Stimulated activated memory B cell treated with anti-CD40 and anti-IgM and Interleukin-4, amounts not matched to agents 10 μg/mL and 1 μg/mL and 100 μg/mL, for 72 hours (primary cell): ENCODE measurements at regions not wholly inside any gene's neighbourhood (a gene's known extent, or its start where the extent isn't known, plus 50 kb on each side); places are given as distances from the start of the nearest gene placed in this dataset.

Source experiments
- ATAC-seq: fragments of 150-1000 bp; cut with Tn5 transposase; 2 replicates; pipeline ENCODE4 v1.10.0; 2021
- H3K27ac Mint-ChIP-seq: one replicate; pipeline ENCODE4 v1.8.0; 2022; ENCODE audit warnings: mild to moderate bottlenecking, mixed read lengths
- H3K27me3 Mint-ChIP-seq: one replicate; pipeline ENCODE4 v1.8.0; 2022; ENCODE audit warnings: mixed read lengths
- H3K36me3 Mint-ChIP-seq: one replicate; pipeline ENCODE4 v1.8.0; 2022; ENCODE audit warnings: mixed read lengths
- H3K4me1 Mint-ChIP-seq: one replicate; pipeline ENCODE4 v1.8.0; 2022; ENCODE audit warnings: mixed read lengths
- H3K4me3 Mint-ChIP-seq: one replicate; pipeline ENCODE4 v1.8.0; 2022; ENCODE audit warnings: mild to moderate bottlenecking, moderate library complexity, mixed read lengths
- H3K9me3 Mint-ChIP-seq: one replicate; pipeline ENCODE4 v1.8.0; 2022; ENCODE audit warnings: mixed read lengths

- no peaks in the 10 kb centered on the region for H3K4me1 Mint-ChIP-seq
- no peaks in the 10 kb centered on the region for H3K9me3 Mint-ChIP-seq
- H3K27me3 Mint-ChIP-seq, result peaks cover 12% of the 10 kb centered on the region
- no peaks in the 10 kb centered on the region for H3K36me3 Mint-ChIP-seq
- no peak overlapping the region for H3K4me3 Mint-ChIP-seq
- H3K27ac Mint-ChIP-seq, result no peak overlapping the region
- no peak for ATAC-seq
Observed at GRCh38 chr22:48348855-48349254, 1478.8 kb downstream of the BRD1 start.

GRCh38 chr22:48347311-48347710 lies 1480.4 kb downstream of the BRD1 start:
- no peaks in the 10 kb centered on the region for H3K9me3 Mint-ChIP-seq
- H3K27me3 Mint-ChIP-seq, result peaks cover 2% of the 10 kb centered on the region
- no peaks in the 10 kb centered on the region for H3K36me3 Mint-ChIP-seq
- no peak for ATAC-seq
- H3K4me3 Mint-ChIP-seq, result no peak overlapping the region
- no peaks in the 10 kb centered on the region for H3K4me1 Mint-ChIP-seq
- no peak overlapping the region for H3K27ac Mint-ChIP-seq

DNA sequence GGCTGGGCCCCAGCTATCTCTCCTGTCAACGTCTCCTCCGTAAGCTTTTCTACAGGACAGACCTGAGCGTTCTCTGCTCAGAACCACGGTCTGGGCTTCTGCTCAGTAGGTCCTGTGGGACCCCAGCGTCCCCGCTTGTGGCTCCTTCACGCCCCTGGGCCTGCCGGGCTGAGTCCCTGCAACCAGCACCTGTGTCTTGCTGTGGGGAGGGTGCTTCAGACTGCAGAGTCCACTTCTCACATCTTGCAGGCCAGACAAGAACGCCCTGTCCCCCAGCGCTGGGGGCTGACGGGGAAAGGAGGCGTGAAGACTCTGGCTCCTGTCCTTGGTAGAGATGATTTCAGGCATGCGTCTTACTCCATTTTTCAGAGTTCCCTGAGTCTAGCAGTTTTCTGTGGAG lies 1480.8 kb downstream of the BRD1 start:
- H3K27ac Mint-ChIP-seq, result no peak overlapping the region
- H3K9me3 Mint-ChIP-seq, result no peaks in the 10 kb centered on the region
- H3K4me1 Mint-ChIP-seq, result no peaks in the 10 kb centered on the region
- H3K4me3 Mint-ChIP-seq, result no peak overlapping the region
- no peak for ATAC-seq
- H3K27me3 Mint-ChIP-seq, result no peaks in the 10 kb centered on the region
- no peaks in the 10 kb centered on the region for H3K36me3 Mint-ChIP-seq

GRCh38 chr22:48346311-48346710 lies 1481.4 kb downstream of the BRD1 start:
- H3K36me3 Mint-ChIP-seq, result no peaks in the 10 kb centered on the region
- peaks cover 6% of the 10 kb centered on the region for H3K27me3 Mint-ChIP-seq
- H3K4me1 Mint-ChIP-seq, result no peaks in the 10 kb centered on the region
- H3K4me3 Mint-ChIP-seq, result no peak overlapping the region
- H3K27ac Mint-ChIP-seq, result no peak overlapping the region
- ATAC-seq, result no peak
- H3K9me3 Mint-ChIP-seq, result no peaks in the 10 kb centered on the region

DNA sequence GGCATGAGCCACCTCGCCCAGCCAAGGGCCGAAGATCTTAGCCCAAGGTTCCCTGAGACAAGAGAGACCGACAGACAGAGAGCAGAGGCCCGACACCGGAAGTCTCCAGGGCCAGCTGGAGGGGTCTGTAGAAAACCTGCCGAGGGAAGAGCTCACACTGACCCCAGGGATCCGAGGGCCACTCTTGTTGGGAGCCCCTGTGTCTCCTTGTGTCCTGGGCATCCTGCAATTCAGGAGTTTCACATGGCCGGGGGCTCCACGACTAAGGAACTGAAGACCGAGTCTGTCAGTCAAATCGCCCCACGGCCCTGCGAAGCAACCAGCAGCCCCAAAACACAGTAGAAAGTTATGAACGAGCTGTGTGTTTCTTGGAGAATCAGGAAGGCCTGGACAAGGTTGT lies 1482.0 kb downstream of the BRD1 start:
- ATAC-seq, result no peak
- no peak overlapping the region for H3K27ac Mint-ChIP-seq
- H3K36me3 Mint-ChIP-seq, result no peaks in the 10 kb centered on the region
- no peaks in the 10 kb centered on the region for H3K4me1 Mint-ChIP-seq
- H3K4me3 Mint-ChIP-seq, result no peak overlapping the region
- H3K27me3 Mint-ChIP-seq, result peaks cover 9% of the 10 kb centered on the region
- no peaks in the 10 kb centered on the region for H3K9me3 Mint-ChIP-seq

DNA sequence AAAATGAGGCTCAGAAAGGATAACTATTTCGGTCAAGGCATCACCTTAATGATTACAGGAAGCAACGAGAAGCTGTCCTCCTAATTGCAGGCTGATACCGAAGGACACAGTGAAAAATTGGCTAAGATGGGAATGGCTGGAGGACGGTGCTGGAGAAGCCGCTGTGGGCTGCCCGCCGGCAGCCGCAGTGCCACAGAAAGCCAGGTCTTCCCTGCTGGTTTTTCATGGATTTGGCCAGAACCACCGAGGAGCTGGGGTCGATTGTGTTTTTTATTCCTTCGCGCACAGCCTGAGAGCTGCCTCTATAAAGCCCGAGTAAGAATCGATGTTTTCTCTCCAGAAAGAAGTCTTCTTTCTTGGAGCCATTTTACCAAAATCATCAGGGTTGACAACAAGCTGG lies 1484.2 kb downstream of the BRD1 start:
- Mint-ChIP-seq H3K36me3 (no peaks in the 10 kb centered on the region), H3K27ac (no peak overlapping the region), H3K4me1 (no peaks in the 10 kb centered on the region), H3K9me3 (no peaks in the 10 kb centered on the region), H3K27me3 (peaks cover 9% of the 10 kb centered on the region), H3K4me3 (no peak overlapping the region)
- no peak for ATAC-seq

DNA sequence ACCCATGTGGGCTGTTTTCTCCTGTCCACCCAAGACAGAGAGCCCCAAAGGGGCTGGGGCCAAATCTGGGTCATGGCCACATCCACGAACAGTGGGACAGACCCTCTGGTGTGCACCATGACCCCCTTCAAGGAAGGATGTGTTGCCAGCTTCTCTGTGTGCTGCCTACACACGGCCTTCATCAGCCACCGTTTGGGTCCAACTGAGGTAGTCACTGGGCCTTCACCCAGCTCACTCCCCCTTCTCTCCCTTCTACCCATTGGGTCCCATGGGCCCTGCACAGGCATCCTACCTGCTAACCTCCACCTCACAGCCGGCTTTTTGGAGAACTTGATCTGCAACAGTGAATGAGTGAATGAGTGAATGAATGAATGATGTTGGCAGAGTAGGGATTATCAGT lies 1484.9 kb downstream of the BRD1 start:
- no peaks in the 10 kb centered on the region for H3K9me3 Mint-ChIP-seq
- no peaks in the 10 kb centered on the region for H3K36me3 Mint-ChIP-seq
- H3K27ac Mint-ChIP-seq, result no peak overlapping the region
- H3K4me3 Mint-ChIP-seq, result no peak overlapping the region
- H3K27me3 Mint-ChIP-seq, result peaks cover 9% of the 10 kb centered on the region
- ATAC-seq, result no peak
- no peaks in the 10 kb centered on the region for H3K4me1 Mint-ChIP-seq

GRCh38 chr22:48342016-48342415 lies 1485.7 kb downstream of the BRD1 start:
- ATAC-seq, result no peak
- no peak overlapping the region for H3K4me3 Mint-ChIP-seq
- peaks cover 9% of the 10 kb centered on the region for H3K27me3 Mint-ChIP-seq
- H3K4me1 Mint-ChIP-seq, result no peaks in the 10 kb centered on the region
- H3K36me3 Mint-ChIP-seq, result no peaks in the 10 kb centered on the region
- H3K27ac Mint-ChIP-seq, result no peak overlapping the region
- no peaks in the 10 kb centered on the region for H3K9me3 Mint-ChIP-seq

DNA sequence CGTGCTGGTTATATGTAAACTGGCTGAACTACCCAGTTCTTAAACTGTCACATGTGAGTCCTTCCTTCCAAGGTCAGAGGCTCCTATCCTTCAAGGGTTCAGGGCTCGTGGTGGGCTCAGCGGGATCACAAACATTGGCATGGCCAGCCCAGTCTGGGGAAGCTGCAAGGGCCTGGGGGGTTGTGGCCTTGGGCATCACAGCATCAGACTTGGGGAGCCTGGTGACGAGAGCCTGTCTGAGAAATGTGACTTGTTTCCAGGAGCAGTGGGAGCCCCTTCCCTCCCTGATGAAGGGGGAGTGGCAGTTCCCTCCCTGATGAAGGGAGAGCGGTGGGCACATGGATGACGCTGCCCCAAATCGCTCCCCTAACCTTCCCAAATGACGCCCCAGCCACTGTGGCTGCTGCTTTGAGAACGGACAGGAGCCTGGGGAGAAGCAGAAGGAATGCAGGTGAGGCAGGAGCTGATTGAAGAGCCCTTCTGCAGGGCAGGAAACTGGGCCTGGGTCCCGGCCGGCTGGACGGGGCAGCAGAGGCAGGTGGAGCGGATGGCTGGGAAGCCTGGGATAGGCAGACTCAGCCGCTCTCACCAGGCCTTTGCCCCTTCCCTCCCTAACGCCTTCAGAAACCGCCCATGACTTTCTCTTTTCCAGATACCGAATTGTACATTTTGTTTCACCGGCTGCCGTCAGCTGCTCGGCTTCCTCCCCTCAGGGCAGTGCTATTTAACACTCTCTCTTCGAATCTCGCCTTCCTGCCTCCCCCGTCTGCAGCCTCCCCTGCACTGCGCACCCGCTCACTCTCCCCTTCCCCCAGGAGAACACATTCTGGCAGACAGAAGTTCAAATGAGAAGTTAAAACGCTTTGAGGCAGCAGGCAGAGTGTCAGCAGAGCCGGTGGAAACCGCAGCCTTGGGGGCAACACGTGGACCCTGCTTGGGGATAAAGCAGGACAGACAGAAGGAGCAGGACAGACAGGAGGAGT lies 1486.7 kb downstream of the BRD1 start:
- no peaks in the 10 kb centered on the region for H3K9me3 Mint-ChIP-seq
- no peaks in the 10 kb centered on the region for H3K36me3 Mint-ChIP-seq
- no peak for ATAC-seq
- H3K27me3 Mint-ChIP-seq, result peaks cover 9% of the 10 kb centered on the region
- H3K27ac Mint-ChIP-seq, result no peak overlapping the region
- H3K4me3 Mint-ChIP-seq, result no peak overlapping the region
- H3K4me1 Mint-ChIP-seq, result no peaks in the 10 kb centered on the region

- H3K4me3 Mint-ChIP-seq, result no peak overlapping the region
- H3K27ac Mint-ChIP-seq, result no peak overlapping the region
- ATAC-seq, result no peak
- H3K36me3 Mint-ChIP-seq, result no peaks in the 10 kb centered on the region
- H3K9me3 Mint-ChIP-seq, result no peaks in the 10 kb centered on the region
- H3K4me1 Mint-ChIP-seq, result no peaks in the 10 kb centered on the region
- peaks cover 9% of the 10 kb centered on the region for H3K27me3 Mint-ChIP-seq
Observed at GRCh38 chr22:48340191-48340590, 1487.5 kb downstream of the BRD1 start.

DNA sequence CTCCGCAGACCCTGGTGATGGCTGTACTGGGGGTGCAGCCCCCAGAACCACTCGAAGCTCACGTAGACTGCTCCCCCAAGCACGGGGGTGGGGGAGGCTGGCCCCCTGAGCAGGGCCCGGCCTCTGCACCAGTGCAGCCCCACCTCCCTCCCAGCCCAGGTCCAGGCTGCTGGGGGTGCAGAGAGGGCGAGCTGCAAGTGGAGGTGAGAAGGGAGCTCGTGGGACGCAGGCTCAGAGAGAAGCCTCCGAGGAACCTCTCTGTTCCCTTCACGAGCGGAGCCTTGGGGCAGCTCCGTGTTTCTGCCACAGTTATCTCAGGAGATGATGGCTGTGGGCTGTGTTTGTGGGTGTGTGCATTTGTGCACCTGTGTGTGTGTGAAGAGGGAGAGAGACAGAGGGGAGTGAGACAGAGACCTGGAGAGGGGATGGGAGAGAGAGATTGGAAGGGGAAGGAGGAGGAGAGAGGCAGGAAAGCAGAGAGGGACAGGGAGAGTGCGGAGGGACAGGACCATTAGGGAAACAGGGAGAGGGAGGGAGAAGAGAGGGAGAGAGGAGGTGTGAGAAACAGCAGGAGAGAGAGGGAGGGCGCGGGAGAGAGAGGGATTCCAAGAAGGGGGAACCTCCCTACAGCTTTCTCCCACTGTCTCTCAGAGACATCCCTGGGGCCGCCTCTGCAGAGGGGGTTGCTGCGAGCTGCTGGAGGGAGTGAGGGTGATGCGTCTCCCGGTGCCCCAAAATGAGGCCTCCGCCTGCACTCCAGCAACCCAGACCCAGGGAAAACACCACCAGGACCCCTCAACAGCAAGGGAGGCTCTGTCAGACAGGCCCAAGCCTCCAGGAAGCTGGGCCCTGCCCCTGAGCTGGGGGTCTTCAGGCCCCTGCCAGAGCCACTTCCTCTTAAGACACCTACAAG lies 1488.6 kb downstream of the BRD1 start:
- no peak overlapping the region for H3K27ac Mint-ChIP-seq
- H3K9me3 Mint-ChIP-seq, result no peaks in the 10 kb centered on the region
- peaks cover 9% of the 10 kb centered on the region for H3K27me3 Mint-ChIP-seq

GRCh38 chr22:48337957-48338792 lies 1489.5 kb downstream of the BRD1 start:
- no peak for ATAC-seq
- H3K4me1 Mint-ChIP-seq, result no peaks in the 10 kb centered on the region
- no peak overlapping the region for H3K27ac Mint-ChIP-seq
- peaks cover 9% of the 10 kb centered on the region for H3K27me3 Mint-ChIP-seq
- no peaks in the 10 kb centered on the region for H3K9me3 Mint-ChIP-seq
- H3K4me3 Mint-ChIP-seq, result no peak overlapping the region
- no peaks in the 10 kb centered on the region for H3K36me3 Mint-ChIP-seq

More for the DNA sequence above, 1488.6 kb downstream of the BRD1 start:
- Mint-ChIP-seq H3K36me3 (no peaks in the 10 kb centered on the region), H3K4me1 (no peaks in the 10 kb centered on the region), H3K4me3 (no peak overlapping the region)
- ATAC-seq, result no peak

DNA sequence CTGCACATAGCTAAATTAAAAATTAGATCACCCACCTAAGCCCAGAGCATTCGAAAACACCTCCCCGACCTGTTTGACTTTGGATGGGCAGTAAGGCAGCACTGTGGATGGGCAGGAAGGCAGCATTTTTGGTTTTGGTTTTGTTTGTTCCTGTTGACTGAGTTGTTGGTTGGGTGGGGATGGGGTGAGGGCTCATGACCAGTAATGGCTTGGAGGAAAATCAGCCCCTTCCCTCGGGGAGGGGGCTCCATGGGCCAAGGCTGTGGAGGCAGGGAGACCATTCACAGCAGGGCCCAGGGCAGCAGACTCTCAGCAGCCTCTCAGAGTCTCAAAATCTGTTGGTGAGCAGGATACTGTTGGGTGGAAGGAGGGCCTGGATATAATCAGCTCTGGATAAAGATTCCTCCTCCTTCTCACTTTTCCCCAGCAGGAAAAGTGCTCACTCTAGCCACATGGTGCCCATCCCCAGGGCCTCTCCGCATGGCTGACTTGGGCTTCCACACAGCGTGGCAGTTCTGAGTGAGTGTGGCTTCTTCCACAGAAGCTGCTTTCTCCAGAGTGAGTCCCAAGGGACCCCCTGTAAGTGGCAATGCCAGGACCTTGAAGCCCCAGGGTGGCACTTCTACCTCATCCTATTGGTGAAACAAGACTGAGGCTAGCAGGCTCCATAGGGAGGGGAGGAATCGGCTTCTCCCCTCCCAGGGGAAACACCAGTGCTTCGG lies 1491.2 kb downstream of the BRD1 start:
- H3K36me3 Mint-ChIP-seq, result no peaks in the 10 kb centered on the region
- peaks cover 4% of the 10 kb centered on the region for H3K9me3 Mint-ChIP-seq
- ATAC-seq, result no peak
- H3K27ac Mint-ChIP-seq, result no peak overlapping the region
- no peak overlapping the region for H3K4me3 Mint-ChIP-seq
- H3K4me1 Mint-ChIP-seq, result no peaks in the 10 kb centered on the region
- H3K27me3 Mint-ChIP-seq, result peaks cover 5% of the 10 kb centered on the region

GRCh38 chr22:48335442-48336139 lies 1492.1 kb downstream of the BRD1 start:
- Mint-ChIP-seq H3K27me3 (no peaks in the 10 kb centered on the region), H3K4me1 (no peaks in the 10 kb centered on the region), H3K36me3 (no peaks in the 10 kb centered on the region), H3K4me3 (no peak overlapping the region), H3K27ac (no peak overlapping the region), H3K9me3 (peaks cover 7% of the 10 kb centered on the region)
- ATAC-seq, result no peak
